ENCODE measurements at regions not wholly inside any gene's neighbourhood (a gene's known extent, or its start where the extent isn't known, plus 50 kb on each side); places are given as distances from the start of the nearest gene placed in this dataset.

- H3K27ac ChIP-seq, result no peak overlapping the region
- H3K27me3 ChIP-seq, result peaks cover 62% of the 10 kb centered on the region
- no peak for TF ChIP-seq CTCF (IDR thresholded peaks at IDR 0.05; ENCODE audit: low read depth, low read length)
- DNase-seq (ENCODE audit: low read depth in 1 of 2, low spot score in 1 of 2), result no peak
- no peak overlapping the region for H3K4me3 ChIP-seq
- no peaks in the 10 kb centered on the region for H3K9me3 ChIP-seq (ENCODE audit: low read depth)
- H3K4me1 ChIP-seq (ENCODE audit: low read depth), result no peaks in the 10 kb centered on the region
- no peaks in the 10 kb centered on the region for H3K36me3 ChIP-seq
Measured at GRCh38 chr3:68006646-68007045, 352.2 kb upstream of the SUCLG2 start.

GRCh38 chr3:68004091-68004490 is 349.7 kb upstream of the SUCLG2 start:
- H3K4me1 ChIP-seq (ENCODE audit: low read depth), result no peaks in the 10 kb centered on the region
- no peak for DNase-seq (ENCODE audit: low read depth in 1 of 2, low spot score in 1 of 2)
- H3K27me3 ChIP-seq, result peaks cover 50% of the 10 kb centered on the region
- no peak overlapping the region for H3K4me3 ChIP-seq
- no peaks in the 10 kb centered on the region for H3K9me3 ChIP-seq (ENCODE audit: low read depth)
- TF ChIP-seq CTCF (IDR thresholded peaks at IDR 0.05; ENCODE audit: low read depth, low read length), result no peak
- H3K36me3 ChIP-seq, result no peaks in the 10 kb centered on the region
- H3K27ac ChIP-seq, result no peak overlapping the region

DNA sequence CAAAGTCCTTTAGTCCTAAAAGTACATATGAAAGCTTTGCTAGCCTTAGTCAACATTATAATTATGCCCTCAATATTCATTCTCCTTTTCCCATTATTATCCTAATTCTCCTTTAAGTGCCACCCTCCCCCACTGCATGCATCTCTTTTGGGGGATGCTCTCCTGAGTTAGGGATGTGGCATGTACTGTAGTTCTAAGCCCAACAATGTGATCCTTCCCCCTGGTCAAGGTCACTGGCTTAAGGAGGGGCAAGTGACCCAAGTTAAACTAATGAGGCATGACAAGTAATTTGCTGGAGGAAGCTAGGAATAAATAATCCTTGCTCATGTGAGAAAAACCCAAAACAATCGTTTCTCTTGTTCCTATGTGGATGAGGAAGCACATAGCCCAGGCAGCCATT is 343.9 kb upstream of the SUCLG2 start:
- Histone ChIP-seq H3K36me3 (no peaks in the 10 kb centered on the region), H3K27ac (no peak overlapping the region), H3K9me3 (ENCODE audit: low read depth) (no peaks in the 10 kb centered on the region), H3K4me3 (no peak overlapping the region), H3K4me1 (ENCODE audit: low read depth) (no peaks in the 10 kb centered on the region), H3K27me3 (no peaks in the 10 kb centered on the region)
- DNase-seq (ENCODE audit: low read depth in 1 of 2, low spot score in 1 of 2), result no peak
- TF ChIP-seq CTCF (IDR thresholded peaks at IDR 0.05; ENCODE audit: low read depth, low read length), result no peak

GRCh38 chr3:67995206-67995605 is 340.8 kb upstream of the SUCLG2 start:
- H3K36me3 ChIP-seq, result no peaks in the 10 kb centered on the region
- H3K4me1 ChIP-seq (ENCODE audit: low read depth), result no peaks in the 10 kb centered on the region
- no peak overlapping the region for H3K27ac ChIP-seq
- no peaks in the 10 kb centered on the region for H3K9me3 ChIP-seq (ENCODE audit: low read depth)
- H3K4me3 ChIP-seq, result no peak overlapping the region
- no peaks in the 10 kb centered on the region for H3K27me3 ChIP-seq
- no peak for DNase-seq (ENCODE audit: low read depth in 1 of 2, low spot score in 1 of 2)
- TF ChIP-seq CTCF (IDR thresholded peaks at IDR 0.05; ENCODE audit: low read depth, low read length), result no peak

GRCh38 chr3:67986706-67987105 is 332.3 kb upstream of the SUCLG2 start:
- H3K4me1 ChIP-seq (ENCODE audit: low read depth), result no peaks in the 10 kb centered on the region
- no peak for TF ChIP-seq CTCF (IDR thresholded peaks at IDR 0.05; ENCODE audit: low read depth, low read length)
- H3K4me3 ChIP-seq, result no peak overlapping the region
- no peak overlapping the region for H3K27ac ChIP-seq
- no peaks in the 10 kb centered on the region for H3K36me3 ChIP-seq
- no peak for DNase-seq (ENCODE audit: low read depth in 1 of 2, low spot score in 1 of 2)
- H3K9me3 ChIP-seq (ENCODE audit: low read depth), result no peaks in the 10 kb centered on the region
- H3K27me3 ChIP-seq, result no peaks in the 10 kb centered on the region

DNA sequence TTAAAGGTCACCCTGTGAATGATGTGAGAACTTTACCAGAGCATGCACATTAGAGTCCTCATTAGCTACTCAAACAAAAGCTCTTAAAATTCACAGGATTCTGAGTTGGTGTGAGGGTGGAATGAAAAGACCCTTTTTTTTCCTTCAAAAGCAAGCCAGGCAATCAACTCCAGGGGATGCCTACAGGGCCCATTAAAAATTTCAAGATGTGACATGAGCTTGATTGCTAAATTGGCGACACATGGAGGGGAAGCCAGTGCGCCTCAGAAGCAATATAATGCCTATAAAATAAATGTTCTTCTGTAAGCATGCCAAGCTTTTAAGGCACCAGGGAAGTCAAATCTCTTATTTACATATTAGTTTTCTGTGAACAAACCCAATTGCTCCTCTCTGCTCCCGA is 328.8 kb upstream of the SUCLG2 start:
- DNase-seq (ENCODE audit: low read depth in 1 of 2, low spot score in 1 of 2), result no peak
- Histone ChIP-seq H3K36me3 (no peaks in the 10 kb centered on the region), H3K4me1 (ENCODE audit: low read depth) (no peaks in the 10 kb centered on the region), H3K27me3 (no peaks in the 10 kb centered on the region), H3K27ac (no peak overlapping the region), H3K9me3 (ENCODE audit: low read depth) (no peaks in the 10 kb centered on the region), H3K4me3 (no peak overlapping the region)
- TF ChIP-seq CTCF (IDR thresholded peaks at IDR 0.05; ENCODE audit: low read depth, low read length), result no peak
